Trophoblast cell (in vitro differentiated cells and primary cell): ENCODE measurements at regions not wholly inside any gene's neighbourhood (a gene's known extent, or its start where the extent isn't known, plus 50 kb on each side); places are given as distances from the start of the nearest gene placed in this dataset.

ENCODE experiments used
- DNase-seq, 2 donors: peaks; one replicate each; pipeline ENCODE4 v3.0.0-alpha.2; 2016
- H2AFZ ChIP-seq: 2 replicates; pipeline ENCODE4 v1.6.1; 2013; ENCODE audit warnings: low read length, moderate library complexity, mild to moderate bottlenecking; ENCODE audit not compliant: insufficient read depth, poor library complexity
- H2AK5ac ChIP-seq: 2 replicates; pipeline ENCODE4 v1.6.1; 2013; ENCODE audit warnings: mild to moderate bottlenecking, low read length
- H2BK120ac ChIP-seq: 2 replicates; pipeline ENCODE4 v1.6.1; 2013; ENCODE audit warnings: low read length, mild to moderate bottlenecking, moderate library complexity; ENCODE audit not compliant: insufficient read depth, poor library complexity
- H2BK12ac ChIP-seq: 2 replicates; pipeline ENCODE4 v1.6.1; 2013; ENCODE audit warnings: mild to moderate bottlenecking, low read length, moderate library complexity
- H2BK5ac ChIP-seq: 2 replicates; pipeline ENCODE4 v1.6.1; 2013; ENCODE audit warnings: low read length, low read depth, moderate library complexity, mild to moderate bottlenecking; ENCODE audit not compliant: poor library complexity
- H3K14ac ChIP-seq: 2 replicates; pipeline ENCODE4 v1.6.1; 2013; ENCODE audit warnings: mild to moderate bottlenecking, low read length
- H3K18ac ChIP-seq: 2 replicates; pipeline ENCODE4 v1.6.1; 2013; ENCODE audit warnings: mild to moderate bottlenecking, low read length
- H3K23ac ChIP-seq: 2 replicates; pipeline ENCODE4 v1.6.1; 2013; ENCODE audit warnings: low read length
- H3K27ac ChIP-seq: 2 replicates; pipeline ENCODE4 v1.5.1; 2013; ENCODE audit warnings: low read depth, mild to moderate bottlenecking, inconsistent platforms, low read length, moderate library complexity
- H3K27me3 ChIP-seq: 2 replicates; pipeline ENCODE4 v1.6.1; 2013; ENCODE audit warnings: inconsistent platforms, mild to moderate bottlenecking, low read length, moderate library complexity; ENCODE audit not compliant: insufficient read depth
- H3K36me3 ChIP-seq, 2 experiments: 1 replicate in 1 of 2; 2 replicates in 1 of 2; pipeline ENCODE4 v1.6.1; 2013; ENCODE audit warnings: low read length in 2 of 2, mild to moderate bottlenecking in 2 of 2, moderate library complexity in 1 of 2; ENCODE audit not compliant: insufficient read depth in 2 of 2, control insufficient read depth in 1 of 2
- H3K4ac ChIP-seq: 2 replicates; pipeline ENCODE4 v1.6.1; 2013; ENCODE audit warnings: low read depth, mild to moderate bottlenecking, low read length, moderate library complexity
- H3K4me1 ChIP-seq, 2 experiments: 1 replicate in 1 of 2; 2 replicates in 1 of 2; pipeline ENCODE4 v1.6.1; 2013; ENCODE audit warnings: low read length in 2 of 2, mild to moderate bottlenecking in 2 of 2, moderate library complexity in 1 of 2; ENCODE audit not compliant: insufficient read depth in 2 of 2, control insufficient read depth in 1 of 2
- H3K4me2 ChIP-seq: 2 replicates; pipeline ENCODE4 v1.6.1; 2013; ENCODE audit warnings: inconsistent platforms, mild to moderate bottlenecking, low read length, moderate library complexity
- H3K4me3 ChIP-seq: 2 replicates; pipeline ENCODE4 v1.5.1; 2013; ENCODE audit warnings: mild to moderate bottlenecking, low read depth, low read length, inconsistent platforms
- H3K79me1 ChIP-seq: one replicate; pipeline ENCODE4 v1.6.1; 2013; ENCODE audit warnings: low read length
- H3K79me2 ChIP-seq: 2 replicates; pipeline ENCODE4 v1.6.1; 2013; ENCODE audit warnings: low read length, mild to moderate bottlenecking; ENCODE audit not compliant: control insufficient read depth, insufficient read depth, poor library complexity
- H3K9ac ChIP-seq: 2 replicates; pipeline ENCODE4 v1.6.1; 2013; ENCODE audit warnings: mild to moderate bottlenecking, low read length
- H3K9me3 ChIP-seq: 2 replicates; pipeline ENCODE4 v1.6.1; 2013; ENCODE audit warnings: low read depth, mild to moderate bottlenecking, control low read depth, inconsistent platforms, low read length; ENCODE audit not compliant: insufficient read depth
- H4K12ac ChIP-seq: 2 replicates; pipeline ENCODE4 v1.6.1; 2013; ENCODE audit warnings: low read depth, mild to moderate bottlenecking, low read length, moderate library complexity
- H4K8ac ChIP-seq: 2 replicates; pipeline ENCODE4 v1.6.1; 2013; ENCODE audit warnings: low read depth, mild to moderate bottlenecking, low read length, moderate library complexity
- H4K91ac ChIP-seq: one replicate; pipeline ENCODE4 v1.6.1; 2013; ENCODE audit warnings: low read depth, mild to moderate bottlenecking, low read length, moderate library complexity
- whole genome bisulfite sequencing: extraction: QIAGEN DNeasy Blood & Tissue Kit; methylation state at CpG from one replicate; pipeline ENCODE4 v1.1.7; 2013; ENCODE audit warnings: missing lambda C conversion rate; ENCODE audit not compliant: insufficient read length, insufficient coverage; ENCODE audit errors: extremely low coverage; 5-methylcytosine and 5-hydroxymethylcytosine counted together

- Histone ChIP-seq H4K8ac (no peak overlapping the region), H2BK12ac (no peak overlapping the region), H3K79me1 (no peaks in the 10 kb centered on the region), H2AFZ (no peak overlapping the region), H3K4me3 (no peak overlapping the region), H3K9me3 (no peaks in the 10 kb centered on the region), H3K4me1 (no peaks in the 10 kb centered on the region), H3K79me2 (no peaks in the 10 kb centered on the region), H3K27me3 (no peaks in the 10 kb centered on the region), H3K14ac (no peak overlapping the region), H3K18ac (no peak overlapping the region), H3K4ac (no peak overlapping the region), H4K12ac (no peak overlapping the region), H4K91ac (no peak overlapping the region), H3K27ac (no peak overlapping the region), H2BK5ac (no peak overlapping the region), H3K9ac (no peak overlapping the region), H3K36me3 (no peaks in the 10 kb centered on the region), H3K4me2 (no peak overlapping the region), H2BK120ac (no peak overlapping the region), H2AK5ac (no peak overlapping the region), H3K23ac (no peak overlapping the region)
- DNase-seq = no peak
These were observed 1271.6 kb downstream of the NSUN3 start for GRCh38 chr3:95334461-95334860.

GRCh38 chr3:95335517-95335916 is 1272.7 kb downstream of the NSUN3 start:
- H3K79me2 ChIP-seq = no peaks in the 10 kb centered on the region
- no peak overlapping the region for H4K12ac ChIP-seq
- H3K9ac ChIP-seq = no peak overlapping the region
- no peak overlapping the region for H3K27ac ChIP-seq
- H2AFZ ChIP-seq = no peak overlapping the region
- no peaks in the 10 kb centered on the region for H3K4me1 ChIP-seq
- H2BK5ac ChIP-seq = no peak overlapping the region
- no peaks in the 10 kb centered on the region for H3K27me3 ChIP-seq
- H3K36me3 ChIP-seq = no peaks in the 10 kb centered on the region
- no peak overlapping the region for H3K14ac ChIP-seq
- H2BK120ac ChIP-seq = no peak overlapping the region
- no peaks in the 10 kb centered on the region for H3K79me1 ChIP-seq
- H4K8ac ChIP-seq = no peak overlapping the region
- H3K9me3 ChIP-seq = no peaks in the 10 kb centered on the region
- no peak overlapping the region for H3K18ac ChIP-seq
- H3K4me2 ChIP-seq = no peak overlapping the region
- H2AK5ac ChIP-seq = no peak overlapping the region
- H3K4me3 ChIP-seq = no peak overlapping the region
- H3K4ac ChIP-seq = no peak overlapping the region
- no peak overlapping the region for H3K23ac ChIP-seq
- DNase-seq = no peak
- no peak overlapping the region for H4K91ac ChIP-seq
- H2BK12ac ChIP-seq = no peak overlapping the region

- Histone ChIP-seq H3K18ac (no peak overlapping the region), H3K4ac (no peak overlapping the region), H3K36me3 (no peaks in the 10 kb centered on the region), H4K8ac (no peak overlapping the region), H3K9me3 (no peaks in the 10 kb centered on the region), H3K23ac (no peak overlapping the region), H3K4me3 (no peak overlapping the region), H2AK5ac (no peak overlapping the region), H4K12ac (no peak overlapping the region), H2AFZ (no peak overlapping the region), H2BK12ac (no peak overlapping the region), H3K79me1 (no peaks in the 10 kb centered on the region), H4K91ac (no peak overlapping the region), H3K9ac (no peak overlapping the region), H2BK120ac (no peak overlapping the region), H3K4me2 (no peak overlapping the region), H3K27ac (no peak overlapping the region), H3K4me1 (no peaks in the 10 kb centered on the region), H3K14ac (no peak overlapping the region), H2BK5ac (no peak overlapping the region), H3K79me2 (no peaks in the 10 kb centered on the region), H3K27me3 (no peaks in the 10 kb centered on the region)
- no CpG with 5 or more reads among the region's 1 CpG for whole genome bisulfite sequencing
- DNase-seq = no peak
These were observed 1275.6 kb downstream of the NSUN3 start for GRCh38 chr3:95338446-95338845.

- Histone ChIP-seq H4K8ac (no peak overlapping the region), H3K14ac (no peak overlapping the region), H4K91ac (no peak overlapping the region), H3K9ac (no peak overlapping the region), H4K12ac (no peak overlapping the region), H3K23ac (no peak overlapping the region), H2BK12ac (no peak overlapping the region), H2BK5ac (no peak overlapping the region), H3K79me2 (no peaks in the 10 kb centered on the region), H2AK5ac (no peak overlapping the region), H3K9me3 (no peaks in the 10 kb centered on the region), H3K27me3 (no peaks in the 10 kb centered on the region), H3K4me1 (no peaks in the 10 kb centered on the region), H3K4me3 (no peak overlapping the region), H2BK120ac (no peak overlapping the region), H2AFZ (no peak overlapping the region), H3K79me1 (no peaks in the 10 kb centered on the region), H3K4ac (no peak overlapping the region), H3K4me2 (no peak overlapping the region), H3K18ac (no peak overlapping the region), H3K36me3 (no peaks in the 10 kb centered on the region), H3K27ac (no peak overlapping the region)
- whole genome bisulfite sequencing = no CpG with 5 or more reads among the region's 8 CpGs
- no peak for DNase-seq
These were observed 1278.5 kb downstream of the NSUN3 start for GRCh38 chr3:95341314-95341713.

GRCh38 chr3:95343228-95343627 is 1280.4 kb downstream of the NSUN3 start:
- Histone ChIP-seq H2AFZ (no peak overlapping the region), H3K9ac (no peak overlapping the region), H3K18ac (no peak overlapping the region), H2BK120ac (no peak overlapping the region), H2BK5ac (no peak overlapping the region), H2AK5ac (no peak overlapping the region), H3K79me2 (no peaks in the 10 kb centered on the region), H3K4me1 (peaks cover 1% of the 10 kb centered on the region in 2 experiments), H2BK12ac (no peak overlapping the region), H3K27me3 (no peaks in the 10 kb centered on the region), H3K79me1 (peaks cover 2% of the 10 kb centered on the region), H3K9me3 (no peaks in the 10 kb centered on the region), H4K8ac (no peak overlapping the region), H3K4ac (no peak overlapping the region), H3K27ac (no peak overlapping the region), H3K23ac (no peak overlapping the region), H3K4me2 (no peak overlapping the region), H3K36me3 (no peaks in the 10 kb centered on the region), H3K4me3 (no peak overlapping the region), H3K14ac (no peak overlapping the region), H4K91ac (no peak overlapping the region), H4K12ac (no peak overlapping the region)
- WGBS = no CpG with 5 or more reads among the region's 4 CpGs
- no peak for DNase-seq
